ENCODE measurements at regions not wholly inside any gene's neighbourhood (a gene's known extent, or its start where the extent isn't known, plus 50 kb on each side); places are given as distances from the start of the nearest gene placed in this dataset.

DNA sequence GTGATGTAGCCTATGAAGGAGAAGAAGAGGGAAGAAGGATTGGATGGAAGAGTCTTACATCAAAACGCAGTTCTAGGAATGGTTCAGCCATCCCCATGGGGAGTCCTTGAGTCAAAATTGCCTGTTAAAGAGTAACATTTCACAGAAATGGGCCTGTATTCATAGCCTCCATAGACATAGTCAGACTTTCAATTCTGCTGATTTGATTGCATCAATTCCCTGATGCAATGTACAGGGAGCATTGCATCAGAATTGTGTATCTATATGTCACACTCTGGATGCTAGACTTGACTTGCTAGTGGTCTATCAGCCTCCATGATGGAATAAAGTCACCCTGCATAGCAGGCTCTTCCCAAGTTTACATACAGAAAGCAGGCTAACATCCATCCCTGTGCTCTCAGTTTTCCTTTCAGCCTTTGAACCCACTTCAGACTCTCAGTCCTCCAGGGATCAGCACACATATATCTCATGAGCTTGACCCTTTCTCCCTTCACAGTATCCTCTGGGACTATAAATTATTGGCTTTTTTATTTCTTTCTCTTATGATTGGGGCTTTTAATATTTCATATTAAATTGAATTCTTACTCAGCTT lies 1111.7 kb upstream of the B3GALT2 start:
- no peaks in the 10 kb centered on the region for H3K9me3 ChIP-seq (ENCODE audit: insufficient read depth, low read depth)
- no peak overlapping the region for H3K4me3 ChIP-seq
- H4K20me1 ChIP-seq (ENCODE audit: insufficient read depth), result no peaks in the 10 kb centered on the region
- H3F3A ChIP-seq (ENCODE audit: insufficient read depth, low read depth), result no peaks in the 10 kb centered on the region
- no peak overlapping the region for H3K27ac ChIP-seq
- no peak overlapping the region for H3K4me2 ChIP-seq
- H3K79me2 ChIP-seq (ENCODE audit: low read depth), result no peaks in the 10 kb centered on the region
- no TSS peak for BruUV-seq (replicated peaks)
- H2AFZ ChIP-seq, result no peak overlapping the region
- intact Hi-C loops (cut with micrococcal nuclease; ENCODE audit: unreplicated experiment), result loop anchor here (5.0 kb wide), 2 partner anchors 891 to 1116 kb away; no protein-coding TSS in a partner anchor
- H3K36me3 ChIP-seq (ENCODE audit: low read depth), result no peaks in the 10 kb centered on the region
- DNase-seq, result no peak
- H3K9me2 ChIP-seq (ENCODE audit: insufficient read depth), result no peaks in the 10 kb centered on the region; the same call in 1 of the 2 replicates
- TF ChIP-seq EZH2 (IDR thresholded peaks at IDR 0.05; ENCODE audit: low read depth) (no peak), CTCF (conservative IDR thresholded peaks at IDR 0.05) (no peak)
- no peaks in the 10 kb centered on the region for H3K4me1 ChIP-seq (replicated peaks; ENCODE audit: insufficient read depth)
- CTCF ChIA-PET, result no interaction called here
- H3K27me3 ChIP-seq (ENCODE audit: insufficient read depth, low read depth), result no peaks in the 10 kb centered on the region
- POLR2A ChIA-PET (ENCODE audit: unreplicated experiment), result no interaction called here

DNA sequence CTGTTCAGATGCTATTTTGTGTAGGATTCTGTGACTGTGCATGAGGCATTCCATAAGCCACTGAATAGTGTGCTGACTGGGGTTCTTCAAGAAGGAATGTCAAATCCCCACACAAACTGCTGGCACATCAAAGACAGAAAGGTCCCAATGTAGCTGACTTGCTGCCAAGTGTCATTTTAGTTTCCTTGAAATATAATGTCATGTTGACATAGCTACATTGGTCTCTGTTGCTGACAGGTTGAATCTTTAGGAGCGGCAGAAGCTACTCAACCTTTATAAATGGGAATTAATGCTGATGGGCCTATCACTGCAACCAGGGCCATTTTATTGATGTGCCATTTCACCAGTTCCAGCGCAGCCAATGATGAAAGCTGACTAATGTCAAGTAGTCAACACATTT lies 1110.7 kb upstream of the B3GALT2 start:
- H3K27me3 ChIP-seq (ENCODE audit: insufficient read depth, low read depth), result no peaks in the 10 kb centered on the region
- H3F3A ChIP-seq (ENCODE audit: insufficient read depth, low read depth), result no peaks in the 10 kb centered on the region
- H3K4me3 ChIP-seq, result no peak overlapping the region
- H3K36me3 ChIP-seq (ENCODE audit: low read depth), result no peaks in the 10 kb centered on the region
- H2AFZ ChIP-seq, result no peak overlapping the region
- no peak overlapping the region for H3K4me2 ChIP-seq
- no TSS peak for BruUV-seq (replicated peaks)
- no peaks in the 10 kb centered on the region for H4K20me1 ChIP-seq (ENCODE audit: insufficient read depth)
- CTCF ChIA-PET, result no interaction called here
- no peaks in the 10 kb centered on the region for H3K79me2 ChIP-seq (ENCODE audit: low read depth)
- POLR2A ChIA-PET (ENCODE audit: unreplicated experiment), result no interaction called here
- H3K27ac ChIP-seq, result no peak overlapping the region
- H3K9me3 ChIP-seq (ENCODE audit: insufficient read depth, low read depth), result no peaks in the 10 kb centered on the region
- no peak for DNase-seq
- no peaks in the 10 kb centered on the region for H3K4me1 ChIP-seq (replicated peaks; ENCODE audit: insufficient read depth)
- intact Hi-C loops (cut with micrococcal nuclease; ENCODE audit: unreplicated experiment), result loop anchor here (5.0 kb wide), 2 partner anchors 890 to 1115 kb away; no protein-coding TSS in a partner anchor
- no peak for TF ChIP-seq EZH2 (IDR thresholded peaks at IDR 0.05; ENCODE audit: low read depth)
- TF ChIP-seq CTCF (conservative IDR thresholded peaks at IDR 0.05), result no peak
- H3K9me2 ChIP-seq (ENCODE audit: insufficient read depth), result no peaks in the 10 kb centered on the region; the same call in 1 of the 2 replicates

DNA sequence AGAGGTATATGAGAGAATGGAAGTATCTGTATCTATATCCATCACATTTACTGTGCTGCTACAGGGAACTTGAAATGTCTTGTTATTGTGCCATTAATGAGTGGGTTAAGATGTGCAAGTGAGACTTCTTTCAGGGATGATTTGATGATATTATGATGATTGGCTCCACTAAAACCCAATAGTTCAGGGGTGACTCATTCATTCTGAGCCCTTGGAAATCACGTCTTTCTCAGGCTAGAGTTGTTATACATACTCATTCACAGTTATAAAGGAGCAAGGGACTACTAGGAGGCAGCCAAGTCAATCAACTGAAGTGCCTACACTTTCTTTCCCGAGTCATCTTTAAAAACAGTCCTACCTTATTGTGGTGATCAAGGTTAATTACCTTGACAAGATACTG lies 1109.8 kb upstream of the B3GALT2 start:
- intact Hi-C loops (cut with micrococcal nuclease; ENCODE audit: unreplicated experiment), result loop anchor here (5.0 kb wide), 2 partner anchors 889 to 1114 kb away; no protein-coding TSS in a partner anchor
- POLR2A ChIA-PET (ENCODE audit: unreplicated experiment), result no interaction called here
- Histone ChIP-seq H3K36me3 (ENCODE audit: low read depth) (no peaks in the 10 kb centered on the region), H2AFZ (no peak overlapping the region), H3K79me2 (ENCODE audit: low read depth) (no peaks in the 10 kb centered on the region), H3K9me2 (ENCODE audit: insufficient read depth) (no peaks in the 10 kb centered on the region; the same call in 1 of the 2 replicates), H3K27ac (no peak overlapping the region), H3K9me3 (ENCODE audit: insufficient read depth, low read depth) (no peaks in the 10 kb centered on the region), H3F3A (ENCODE audit: insufficient read depth, low read depth) (no peaks in the 10 kb centered on the region), H4K20me1 (ENCODE audit: insufficient read depth) (no peaks in the 10 kb centered on the region), H3K27me3 (ENCODE audit: insufficient read depth, low read depth) (no peaks in the 10 kb centered on the region), H3K4me3 (no peak overlapping the region), H3K4me1 (replicated peaks; ENCODE audit: insufficient read depth) (no peaks in the 10 kb centered on the region), H3K4me2 (no peak overlapping the region)
- no peak for TF ChIP-seq CTCF (conservative IDR thresholded peaks at IDR 0.05)
- TF ChIP-seq EZH2 (IDR thresholded peaks at IDR 0.05; ENCODE audit: low read depth), result no peak
- CTCF ChIA-PET, result no interaction called here
- DNase-seq, result no peak
- BruUV-seq (replicated peaks), result no TSS peak

All from PC-9 (cell line).